OCI-LY7 (cell line): ENCODE measurements at regions not wholly inside any gene's neighbourhood (a gene's known extent, or its start where the extent isn't known, plus 50 kb on each side); places are given as distances from the start of the nearest gene placed in this dataset.

Source experiments
- BruUV-seq: library from RNA; stranded (reverse); fragments of 400-500 nt; replicated peaks from 2 replicates; lab custom pipeline; 2021; lab: Mats Ljungman, UMichigan
- CTCF ChIA-PET: fragments of 300-600 bp; sonication (Branson Sonifier 250); formaldehyde crosslinking; loops from one replicate; lab custom pipeline; 2022; ENCODE audit warnings: antibody characterized with exemption; ENCODE audit not compliant: unreplicated experiment; lab: Charles Lee
- POLR2A ChIA-PET: fragments of 300-600 bp; sonication (Branson Sonifier 250); formaldehyde crosslinking; loops from one replicate; lab custom pipeline; 2022; ENCODE audit warnings: antibody characterized with exemption; lab: Charles Lee
- DNase-seq: peaks from one replicate; pipeline ENCODE4 v3.0.0-alpha.2; 2015; ENCODE audit warnings: low spot score
- H2AFZ ChIP-seq: fragments of 200-600 bp; sonication (generic), shearing (Covaris generic); 2 replicates; pipeline ENCODE4 v1.6.1; 2014; ENCODE audit warnings: mild to moderate bottlenecking, antibody characterized with exemption, low read length, moderate library complexity
- H3K27ac ChIP-seq: fragments of 200-600 bp; sonication (generic); 2 replicates; pipeline ENCODE4 v1.5.1; 2014; ENCODE audit warnings: mixed run types, low read depth, mild to moderate bottlenecking, moderate library complexity, low read length, inconsistent platforms; ENCODE audit not compliant: poor library complexity, severe bottlenecking
- H3K36me3 ChIP-seq: fragments of 200-600 bp; sonication (generic); 2 replicates; pipeline ENCODE4 v1.6.1; 2014; ENCODE audit warnings: mild to moderate bottlenecking, antibody characterized with exemption, low read length, moderate library complexity, mixed read lengths; ENCODE audit not compliant: insufficient read depth
- H3K4me1 ChIP-seq: fragments of 200-600 bp; sonication (generic); 2 replicates; pipeline ENCODE4 v1.5.1; 2014; ENCODE audit warnings: mild to moderate bottlenecking, low read length; ENCODE audit not compliant: insufficient read depth, poor library complexity, severe bottlenecking
- H3K4me2 ChIP-seq: fragments of 200-600 bp; sonication (generic); 2 replicates; pipeline ENCODE4 v1.6.1; 2014; ENCODE audit warnings: mild to moderate bottlenecking, low read length
- H3K4me3 ChIP-seq: fragments of 200-600 bp; sonication (generic); 2 replicates; pipeline ENCODE4 v1.5.1; 2014; ENCODE audit warnings: mild to moderate bottlenecking, low read depth, low read length; ENCODE audit not compliant: poor library complexity, severe bottlenecking
- H3K79me2 ChIP-seq: fragments of 200-600 bp; sonication (generic); 2 replicates; pipeline ENCODE4 v1.6.1; 2016; ENCODE audit warnings: low read depth, mild to moderate bottlenecking, low read length, moderate library complexity, mixed read lengths; ENCODE audit not compliant: insufficient read depth
- H3K9me2 ChIP-seq: fragments of 200-600 bp; sonication (generic); 2 replicates; pipeline ENCODE4 v1.6.1; 2016; ENCODE audit warnings: mild to moderate bottlenecking, low read length, mixed read lengths; ENCODE audit not compliant: insufficient read depth
- H3K9me3 ChIP-seq: fragments of 200-600 bp; sonication (generic); 2 replicates; pipeline ENCODE4 v1.6.1; 2014; ENCODE audit warnings: mild to moderate bottlenecking, mixed run types, low read length, mixed read lengths
- H4K20me1 ChIP-seq: fragments of 200-600 bp; sonication (generic); 2 replicates; pipeline ENCODE4 v1.6.1; 2014; ENCODE audit warnings: mild to moderate bottlenecking, antibody characterized with exemption, low read length, moderate library complexity, mixed read lengths; ENCODE audit not compliant: insufficient read depth
- EZH2phosphoT487 ChIP-seq: fragments of 200-600 bp; sonication (generic); IDR thresholded peaks from 2 replicates; pipeline ENCODE4 v1.6.1; 2018; ENCODE audit warnings: low read depth, borderline replicate concordance, mild to moderate bottlenecking, mixed run types, antibody characterized with exemption, low read length, moderate library complexity, mixed read lengths
- intact Hi-C: fragments of 100-400 bp; cut with micrococcal nuclease; formaldehyde crosslinking; loops from one replicate; pipeline ENCODE4 v1.10.0; 2022; ENCODE audit not compliant: unreplicated experiment
- TF ChIP-seq, protein P1 (sequence below): fragments of 200-600 bp; sonication (generic); conservative IDR thresholded peaks from 2 replicates; pipeline ENCODE4 v1.5.1; 2014; ENCODE audit warnings: mild to moderate bottlenecking, antibody characterized with exemption, low read length, moderate library complexity, mixed read lengths

DNA sequence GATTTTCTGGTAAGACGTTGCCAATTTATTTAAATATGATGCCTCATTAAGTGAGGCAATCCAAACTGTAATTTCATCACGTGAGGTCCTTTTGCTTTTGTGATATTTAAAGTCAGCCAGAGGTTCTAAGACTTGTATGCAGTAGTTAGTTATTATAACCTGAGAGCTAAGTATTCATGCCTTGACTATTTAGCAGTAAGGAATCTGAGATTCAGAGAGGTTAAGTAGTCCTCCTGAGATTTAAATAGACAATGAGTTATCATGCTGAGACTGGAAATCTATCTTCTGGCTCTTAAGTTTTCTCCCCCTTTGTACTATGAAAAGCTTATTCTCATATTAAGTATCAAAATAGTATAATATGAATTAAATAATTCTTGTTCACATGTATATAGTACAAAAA is 158.0 kb downstream of the UTRN start:
- no peak for TF ChIP-seq EZH2phosphoT487
- TF ChIP-seq, protein P1, sequence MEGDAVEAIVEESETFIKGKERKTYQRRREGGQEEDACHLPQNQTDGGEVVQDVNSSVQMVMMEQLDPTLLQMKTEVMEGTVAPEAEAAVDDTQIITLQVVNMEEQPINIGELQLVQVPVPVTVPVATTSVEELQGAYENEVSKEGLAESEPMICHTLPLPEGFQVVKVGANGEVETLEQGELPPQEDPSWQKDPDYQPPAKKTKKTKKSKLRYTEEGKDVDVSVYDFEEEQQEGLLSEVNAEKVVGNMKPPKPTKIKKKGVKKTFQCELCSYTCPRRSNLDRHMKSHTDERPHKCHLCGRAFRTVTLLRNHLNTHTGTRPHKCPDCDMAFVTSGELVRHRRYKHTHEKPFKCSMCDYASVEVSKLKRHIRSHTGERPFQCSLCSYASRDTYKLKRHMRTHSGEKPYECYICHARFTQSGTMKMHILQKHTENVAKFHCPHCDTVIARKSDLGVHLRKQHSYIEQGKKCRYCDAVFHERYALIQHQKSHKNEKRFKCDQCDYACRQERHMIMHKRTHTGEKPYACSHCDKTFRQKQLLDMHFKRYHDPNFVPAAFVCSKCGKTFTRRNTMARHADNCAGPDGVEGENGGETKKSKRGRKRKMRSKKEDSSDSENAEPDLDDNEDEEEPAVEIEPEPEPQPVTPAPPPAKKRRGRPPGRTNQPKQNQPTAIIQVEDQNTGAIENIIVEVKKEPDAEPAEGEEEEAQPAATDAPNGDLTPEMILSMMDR, result no peak
- Histone ChIP-seq H3K27ac (no peak overlapping the region), H3K9me3 (no peaks in the 10 kb centered on the region), H3K4me2 (no peak overlapping the region), H3K36me3 (peaks cover 3% of the 10 kb centered on the region; the same call in 1 of the 2 replicates), H3K4me1 (no peaks in the 10 kb centered on the region), H3K4me3 (no peak overlapping the region), H3K9me2 (no peaks in the 10 kb centered on the region), H4K20me1 (no peaks in the 10 kb centered on the region), H3K79me2 (no peaks in the 10 kb centered on the region), H2AFZ (no peak overlapping the region)
- intact Hi-C loops, result no loop called here
- DNase-seq, result no peak
- BruUV-seq, result no TSS peak
- POLR2A ChIA-PET, result interaction anchor here (1.2 kb wide), 1 partner anchor 10 kb away, joined by 4 read pairs; no protein-coding TSS in a partner anchor
- CTCF ChIA-PET, result no interaction called here

DNA sequence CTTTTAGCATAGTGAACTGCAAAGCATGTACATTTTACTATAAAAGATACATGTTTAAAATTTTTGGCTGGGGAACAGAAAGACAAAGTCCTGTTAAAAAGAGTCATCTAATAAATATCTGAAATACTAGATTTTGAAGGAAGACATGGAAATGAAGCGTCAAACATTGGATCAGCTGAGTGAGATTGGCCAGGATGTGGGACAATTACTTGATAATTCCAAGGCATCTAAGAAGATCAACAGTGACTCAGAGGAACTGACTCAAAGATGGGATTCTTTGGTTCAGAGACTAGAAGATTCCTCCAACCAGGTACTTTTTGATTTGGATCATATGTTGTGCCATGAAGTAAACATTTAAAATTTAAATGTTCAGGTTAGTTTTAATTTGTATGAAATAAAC is 162.3 kb downstream of the UTRN start:
- intact Hi-C loops, result no loop called here
- H3K4me1 ChIP-seq, result no peaks in the 10 kb centered on the region
- no TSS peak for BruUV-seq
- no peaks in the 10 kb centered on the region for H3K9me2 ChIP-seq
- H3K4me3 ChIP-seq, result no peak overlapping the region
- ChIA-PET CTCF (no interaction called here), POLR2A (interaction anchor here (0.5 to 1.5 kb wide), 2 partner anchors 10 to 266 kb away, joined by 3 to 7 read pairs; no protein-coding TSS in a partner anchor)
- no peaks in the 10 kb centered on the region for H4K20me1 ChIP-seq
- no peak for DNase-seq
- H3K4me2 ChIP-seq, result no peak overlapping the region
- no peak overlapping the region for H3K27ac ChIP-seq
- H3K9me3 ChIP-seq, result no peaks in the 10 kb centered on the region
- H3K36me3 ChIP-seq, result no peaks in the 10 kb centered on the region
- TF ChIP-seq, protein P1, result no peak
- TF ChIP-seq EZH2phosphoT487, result no peak
- H3K79me2 ChIP-seq, result no peaks in the 10 kb centered on the region
- H2AFZ ChIP-seq, result no peak overlapping the region

DNA sequence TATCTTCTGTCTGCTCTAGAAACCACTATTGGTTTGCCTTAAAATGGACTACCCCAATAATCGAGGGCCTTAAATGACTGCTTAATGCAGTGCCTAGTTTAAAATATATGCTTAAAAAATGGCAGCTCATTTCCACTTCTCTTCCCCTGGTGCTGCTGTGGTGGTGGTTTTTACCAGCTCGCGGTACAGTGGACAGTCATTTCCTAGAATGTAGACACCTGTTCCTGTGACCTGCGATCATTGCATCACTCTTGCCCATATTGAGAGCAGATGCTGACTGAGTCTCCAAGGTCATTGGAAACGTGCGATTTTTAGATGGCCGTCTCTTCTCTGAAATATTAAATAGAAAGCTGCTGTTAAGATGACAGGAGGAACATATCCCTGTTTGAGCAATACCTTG is 164.1 kb downstream of the UTRN start:
- TF ChIP-seq, protein P1, result no peak
- no peak for TF ChIP-seq EZH2phosphoT487
- Histone ChIP-seq H2AFZ (no peak overlapping the region), H3K79me2 (no peaks in the 10 kb centered on the region), H3K4me3 (no peak overlapping the region), H3K4me2 (no peak overlapping the region), H3K9me2 (no peaks in the 10 kb centered on the region), H3K36me3 (no peaks in the 10 kb centered on the region), H3K27ac (no peak overlapping the region), H3K4me1 (no peaks in the 10 kb centered on the region), H3K9me3 (no peaks in the 10 kb centered on the region), H4K20me1 (no peaks in the 10 kb centered on the region)
- intact Hi-C loops, result no loop called here
- ChIA-PET CTCF (no interaction called here), POLR2A (interaction anchor here (0.5 to 0.7 kb wide), 3 partner anchors 96 to 862 kb away, joined by 3 to 4 read pairs (median 3); no protein-coding TSS in a partner anchor)
- no peak for DNase-seq
- BruUV-seq, result no TSS peak
